ENCODE measurements at regions not wholly inside any gene's neighbourhood (a gene's known extent, or its start where the extent isn't known, plus 50 kb on each side); places are given as distances from the start of the nearest gene placed in this dataset.

- TF ChIP-seq ZNF781 (CRISPR knock-in tag; IDR thresholded peaks at IDR 0.05; ENCODE audit: borderline replicate concordance, not compliant biosample characterization) (peak; percentile 22), ZBTB38 (CRISPR knock-in tag; IDR thresholded peaks at IDR 0.05) (peak; percentile 63; the same call in 1 of the 2 replicates), KAT8 (CRISPR knock-in tag; IDR thresholded peaks at IDR 0.05) (peak; percentile 97), HES4 (CRISPR knock-in tag; IDR thresholded peaks at IDR 0.05; ENCODE audit: borderline replicate concordance) (peak; percentile 40; the same call in 1 of the 2 replicates), THAP11 (CRISPR knock-in tag; IDR thresholded peaks at IDR 0.05) (peak; percentile 93), CTCF (CRISPR knock-in tag; IDR thresholded peaks at IDR 0.05) (peak; percentile 37; the same call in 1 of the 2 replicates), THAP9 (CRISPR knock-in tag; IDR thresholded peaks at IDR 0.05; ENCODE audit: borderline replicate concordance) (peak; percentile 62; the same call in 1 of the 2 replicates), ZNF225 (CRISPR knock-in tag; IDR thresholded peaks at IDR 0.05) (peak; percentile 69; the same call in 1 of the 2 replicates), NCOA1 (CRISPR knock-in tag; IDR thresholded peaks at IDR 0.05) (0 out of 2 replicates have a peak, but pooled peaks have one; percentile 28), TBX2 (CRISPR knock-in tag; IDR thresholded peaks at IDR 0.05; ENCODE audit: borderline replicate concordance) (peak; percentile 63; the same call in 1 of the 2 replicates)
- TF ChIP-seq, protein P1, sequence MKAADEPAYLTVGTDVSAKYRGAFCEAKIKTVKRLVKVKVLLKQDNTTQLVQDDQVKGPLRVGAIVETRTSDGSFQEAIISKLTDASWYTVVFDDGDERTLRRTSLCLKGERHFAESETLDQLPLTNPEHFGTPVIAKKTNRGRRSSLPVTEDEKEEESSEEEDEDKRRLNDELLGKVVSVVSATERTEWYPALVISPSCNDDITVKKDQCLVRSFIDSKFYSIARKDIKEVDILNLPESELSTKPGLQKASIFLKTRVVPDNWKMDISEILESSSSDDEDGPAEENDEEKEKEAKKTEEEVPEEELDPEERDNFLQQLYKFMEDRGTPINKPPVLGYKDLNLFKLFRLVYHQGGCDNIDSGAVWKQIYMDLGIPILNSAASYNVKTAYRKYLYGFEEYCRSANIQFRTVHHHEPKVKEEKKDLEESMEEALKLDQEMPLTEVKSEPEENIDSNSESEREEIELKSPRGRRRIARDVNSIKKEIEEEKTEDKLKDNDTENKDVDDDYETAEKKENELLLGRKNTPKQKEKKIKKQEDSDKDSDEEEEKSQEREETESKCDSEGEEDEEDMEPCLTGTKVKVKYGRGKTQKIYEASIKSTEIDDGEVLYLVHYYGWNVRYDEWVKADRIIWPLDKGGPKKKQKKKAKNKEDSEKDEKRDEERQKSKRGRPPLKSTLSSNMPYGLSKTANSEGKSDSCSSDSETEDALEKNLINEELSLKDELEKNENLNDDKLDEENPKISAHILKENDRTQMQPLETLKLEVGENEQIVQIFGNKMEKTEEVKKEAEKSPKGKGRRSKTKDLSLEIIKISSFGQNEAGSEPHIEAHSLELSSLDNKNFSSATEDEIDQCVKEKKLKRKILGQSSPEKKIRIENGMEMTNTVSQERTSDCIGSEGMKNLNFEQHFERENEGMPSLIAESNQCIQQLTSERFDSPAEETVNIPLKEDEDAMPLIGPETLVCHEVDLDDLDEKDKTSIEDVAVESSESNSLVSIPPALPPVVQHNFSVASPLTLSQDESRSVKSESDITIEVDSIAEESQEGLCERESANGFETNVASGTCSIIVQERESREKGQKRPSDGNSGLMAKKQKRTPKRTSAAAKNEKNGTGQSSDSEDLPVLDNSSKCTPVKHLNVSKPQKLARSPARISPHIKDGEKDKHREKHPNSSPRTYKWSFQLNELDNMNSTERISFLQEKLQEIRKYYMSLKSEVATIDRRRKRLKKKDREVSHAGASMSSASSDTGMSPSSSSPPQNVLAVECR (CRISPR knock-in tag; IDR thresholded peaks at IDR 0.05; ENCODE audit: borderline replicate concordance): peak; percentile 81; the same call in 1 of the 2 replicates
- TF ChIP-seq, protein P2, sequence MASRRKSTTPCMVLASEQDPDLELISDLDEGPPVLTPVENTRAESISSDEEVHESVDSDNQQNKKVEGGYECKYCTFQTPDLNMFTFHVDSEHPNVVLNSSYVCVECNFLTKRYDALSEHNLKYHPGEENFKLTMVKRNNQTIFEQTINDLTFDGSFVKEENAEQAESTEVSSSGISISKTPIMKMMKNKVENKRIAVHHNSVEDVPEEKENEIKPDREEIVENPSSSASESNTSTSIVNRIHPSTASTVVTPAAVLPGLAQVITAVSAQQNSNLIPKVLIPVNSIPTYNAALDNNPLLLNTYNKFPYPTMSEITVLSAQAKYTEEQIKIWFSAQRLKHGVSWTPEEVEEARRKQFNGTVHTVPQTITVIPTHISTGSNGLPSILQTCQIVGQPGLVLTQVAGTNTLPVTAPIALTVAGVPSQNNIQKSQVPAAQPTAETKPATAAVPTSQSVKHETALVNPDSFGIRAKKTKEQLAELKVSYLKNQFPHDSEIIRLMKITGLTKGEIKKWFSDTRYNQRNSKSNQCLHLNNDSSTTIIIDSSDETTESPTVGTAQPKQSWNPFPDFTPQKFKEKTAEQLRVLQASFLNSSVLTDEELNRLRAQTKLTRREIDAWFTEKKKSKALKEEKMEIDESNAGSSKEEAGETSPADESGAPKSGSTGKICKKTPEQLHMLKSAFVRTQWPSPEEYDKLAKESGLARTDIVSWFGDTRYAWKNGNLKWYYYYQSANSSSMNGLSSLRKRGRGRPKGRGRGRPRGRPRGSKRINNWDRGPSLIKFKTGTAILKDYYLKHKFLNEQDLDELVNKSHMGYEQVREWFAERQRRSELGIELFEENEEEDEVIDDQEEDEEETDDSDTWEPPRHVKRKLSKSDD (CRISPR knock-in tag; IDR thresholded peaks at IDR 0.05; ENCODE audit: low read depth): peak; percentile 100
Observed at GRCh38 chr4:118591339-118592046, 93.7 kb upstream of the METTL14 start (continued).

Data from HepG2 (cell line).